VCaP (cell line): ENCODE measurements at regions not wholly inside any gene's neighbourhood (a gene's known extent, or its start where the extent isn't known, plus 50 kb on each side); places are given as distances from the start of the nearest gene placed in this dataset.

Source experiments
- H3K27ac ChIP-seq: fragments of 450-650 bp; 2 replicates; pipeline ENCODE4 v1.5.1; 2017
- CTCF ChIP-seq: fragments of 450-650 bp; conservative IDR thresholded peaks from 2 replicates; pipeline ENCODE4 v1.5.1; 2017; ENCODE audit warnings: mild to moderate bottlenecking, moderate library complexity

- no peak overlapping the region for H3K27ac ChIP-seq
- no peak for TF ChIP-seq CTCF
These were observed 125.9 kb downstream of the TPRA1 start for GRCh38 chr3:127464642-127465041.

GRCh38 chr3:127462111-127462655, 128.3 kb downstream of the TPRA1 start:
- H3K27ac ChIP-seq = no peak overlapping the region
- TF ChIP-seq CTCF = no peak

GRCh38 chr3:127461286-127461910, 129.1 kb downstream of the TPRA1 start:
- H3K27ac ChIP-seq = no peak overlapping the region
- no peak for TF ChIP-seq CTCF

- no peak overlapping the region for H3K27ac ChIP-seq
- no peak for TF ChIP-seq CTCF
These were observed 130.6 kb downstream of the TPRA1 start for GRCh38 chr3:127459891-127460290.

GRCh38 chr3:127458696-127459604, 131.6 kb downstream of the TPRA1 start:
- no peak overlapping the region for H3K27ac ChIP-seq
- no peak for TF ChIP-seq CTCF

GRCh38 chr3:127457546-127458145, 132.9 kb downstream of the TPRA1 start:
- no peak overlapping the region for H3K27ac ChIP-seq
- TF ChIP-seq CTCF = no peak

- no peak for TF ChIP-seq CTCF
These were observed 133.4 kb downstream of the TPRA1 start for GRCh38 chr3:127457094-127457475.

More at GRCh38 chr3:127457094-127457475, 133.4 kb downstream of the TPRA1 start:
- no peak overlapping the region for H3K27ac ChIP-seq
